Right lobe of liver (tissue), 4 donors: ENCODE measurements at regions not wholly inside any gene's neighbourhood (a gene's known extent, or its start where the extent isn't known, plus 50 kb on each side); places are given as distances from the start of the nearest gene placed in this dataset.

Experiments
- CTCF ChIP-seq, 4 donors: fragments of 200-600 bp in 3 of 4; fragments of 450-650 bp in 1 of 4; IDR thresholded peaks; one replicate each; pipeline versions ENCODE4 v1.5.1 to v1.8.0; 2016 to 2022; ENCODE audit warnings: antibody characterized with exemption in 4 of 4, mild to moderate bottlenecking in 2 of 4
- POLR2A ChIP-seq: fragments of 450-650 bp; IDR thresholded peaks from one replicate; pipeline ENCODE4 v1.6.1; 2017; ENCODE audit warnings: antibody characterized with exemption, mild to moderate bottlenecking
- donor health status: DM: no; HTN: no; CAD: no.
- donor health status: DM: no; HTN: no; CAD: no.
- donor health status: DM: no; HTN: yes; CAD: no.

GRCh38 chr3:31449318-31449717, 83.4 kb upstream of the STT3B start:
- TF ChIP-seq CTCF (IDR thresholded peaks at IDR 0.05) (no peak), POLR2A (no peak)
